C4-2B (cell line): ENCODE measurements at regions not wholly inside any gene's neighbourhood (a gene's known extent, or its start where the extent isn't known, plus 50 kb on each side); places are given as distances from the start of the nearest gene placed in this dataset.

ENCODE experiments used
- CTCF ChIP-seq: fragments of 450-650 bp; conservative IDR thresholded peaks from 2 replicates; pipeline ENCODE4 v1.5.1; 2017; ENCODE audit warnings: mild to moderate bottlenecking
- ZFX ChIP-seq: fragments of 450-650 bp; IDR thresholded peaks from 2 replicates; pipeline ENCODE4 v1.6.1; 2017

GRCh38 chr1:191419842-191420241 lies 738.4 kb upstream of the RGS18 start:
- TF ChIP-seq CTCF: no peak
- no peak for TF ChIP-seq ZFX
